CD4-positive, CD25-positive, alpha-beta regulatory T cell (primary cell): ENCODE measurements at regions not wholly inside any gene's neighbourhood (a gene's known extent, or its start where the extent isn't known, plus 50 kb on each side); places are given as distances from the start of the nearest gene placed in this dataset.

Source experiments
- ATAC-seq, 2 donors: fragments of 150-1000 bp; cut with Tn5 transposase; one replicate each; pipeline ENCODE4 v1.10.0; 2021; ENCODE audit warnings: low read depth in 2 of 2, moderate number of reproducible peaks in 2 of 2, moderate library complexity in 1 of 2
- DNase-seq, 3 donors: peaks; one replicate each; pipeline versions ENCODE4 v3.0.0 to v3.0.0-alpha.2; 2012 to 2022; ENCODE audit warnings: mixed read lengths in 1 of 3
- H3K27ac ChIP-seq: one replicate; pipeline ENCODE4 v1.7.0; 2013; ENCODE audit warnings: mild to moderate bottlenecking, low read length; ENCODE audit not compliant: insufficient read depth, poor library complexity, severe bottlenecking
- H3K27me3 ChIP-seq: one replicate; pipeline ENCODE4 v1.7.0; 2013; ENCODE audit warnings: low read length; ENCODE audit not compliant: control insufficient read depth, insufficient read depth
- H3K36me3 ChIP-seq: one replicate; pipeline ENCODE4 v1.7.0; 2013; ENCODE audit warnings: mild to moderate bottlenecking, low read length, moderate library complexity; ENCODE audit not compliant: control insufficient read depth, insufficient read depth
- H3K4me1 ChIP-seq: 2 replicates; pipeline ENCODE4 v1.7.0; 2013; ENCODE audit warnings: mild to moderate bottlenecking, low read length; ENCODE audit not compliant: insufficient read depth, control insufficient read depth, poor library complexity, severe bottlenecking
- H3K4me3 ChIP-seq: one replicate; pipeline ENCODE4 v1.7.0; 2013; ENCODE audit warnings: low read depth, mild to moderate bottlenecking, low read length, moderate library complexity
- H3K9me3 ChIP-seq, 2 experiments: 1 replicate in 1 of 2; 2 replicates in 1 of 2; pipeline ENCODE4 v1.7.0; 2013; ENCODE audit warnings: low read length in 2 of 2, mild to moderate bottlenecking in 1 of 2, moderate library complexity in 1 of 2; ENCODE audit not compliant: control insufficient read depth in 2 of 2
- H3K27ac Mint-ChIP-seq, 3 donors: one replicate each; pipeline ENCODE4 v1.8.0; 2020 to 2022; ENCODE audit warnings: mild to moderate bottlenecking in 3 of 3, mixed read lengths in 3 of 3, moderate library complexity in 2 of 3
- H3K27me3 Mint-ChIP-seq: one replicate; pipeline ENCODE4 v1.8.0; 2022; ENCODE audit warnings: mild to moderate bottlenecking, mixed read lengths
- H3K36me3 Mint-ChIP-seq: one replicate; pipeline ENCODE4 v1.8.0; 2020; ENCODE audit warnings: mixed read lengths
- H3K4me1 Mint-ChIP-seq, 4 donors: one replicate each; pipeline ENCODE4 v1.8.0; 2020 to 2022; ENCODE audit warnings: mixed read lengths in 4 of 4, mild to moderate bottlenecking in 1 of 4
- H3K4me3 Mint-ChIP-seq, 4 donors: one replicate each; pipeline ENCODE4 v1.8.0; 2020 to 2022; ENCODE audit warnings: mild to moderate bottlenecking in 4 of 4, mixed read lengths in 4 of 4, moderate library complexity in 3 of 4
- H3K9me3 Mint-ChIP-seq, 7 donors: one replicate each; pipeline ENCODE4 v1.8.0; 2020 to 2022; ENCODE audit warnings: mixed read lengths in 7 of 7, mild to moderate bottlenecking in 3 of 7, moderate library complexity in 2 of 7

GRCh38 chr9:79357616-79358015, 214.1 kb upstream of the TLE4 start:
- Mint-ChIP-seq H3K4me1 (no peaks in the 10 kb centered on the region), H3K4me3 (no peak overlapping the region), H3K27ac (no peak overlapping the region), H3K27me3 (no peaks in the 10 kb centered on the region), H3K36me3 (no peaks in the 10 kb centered on the region), H3K9me3 (peaks cover 0 to 5% (median 0%) of the 10 kb centered on the region in 7 donors)
- Histone ChIP-seq H3K9me3 (no peaks in the 10 kb centered on the region), H3K27me3 (no peaks in the 10 kb centered on the region), H3K4me3 (no peak overlapping the region), H3K27ac (no peak overlapping the region), H3K4me1 (no peaks in the 10 kb centered on the region), H3K36me3 (no peaks in the 10 kb centered on the region)
- DNase-seq = no peak
- no peak for ATAC-seq

DNA sequence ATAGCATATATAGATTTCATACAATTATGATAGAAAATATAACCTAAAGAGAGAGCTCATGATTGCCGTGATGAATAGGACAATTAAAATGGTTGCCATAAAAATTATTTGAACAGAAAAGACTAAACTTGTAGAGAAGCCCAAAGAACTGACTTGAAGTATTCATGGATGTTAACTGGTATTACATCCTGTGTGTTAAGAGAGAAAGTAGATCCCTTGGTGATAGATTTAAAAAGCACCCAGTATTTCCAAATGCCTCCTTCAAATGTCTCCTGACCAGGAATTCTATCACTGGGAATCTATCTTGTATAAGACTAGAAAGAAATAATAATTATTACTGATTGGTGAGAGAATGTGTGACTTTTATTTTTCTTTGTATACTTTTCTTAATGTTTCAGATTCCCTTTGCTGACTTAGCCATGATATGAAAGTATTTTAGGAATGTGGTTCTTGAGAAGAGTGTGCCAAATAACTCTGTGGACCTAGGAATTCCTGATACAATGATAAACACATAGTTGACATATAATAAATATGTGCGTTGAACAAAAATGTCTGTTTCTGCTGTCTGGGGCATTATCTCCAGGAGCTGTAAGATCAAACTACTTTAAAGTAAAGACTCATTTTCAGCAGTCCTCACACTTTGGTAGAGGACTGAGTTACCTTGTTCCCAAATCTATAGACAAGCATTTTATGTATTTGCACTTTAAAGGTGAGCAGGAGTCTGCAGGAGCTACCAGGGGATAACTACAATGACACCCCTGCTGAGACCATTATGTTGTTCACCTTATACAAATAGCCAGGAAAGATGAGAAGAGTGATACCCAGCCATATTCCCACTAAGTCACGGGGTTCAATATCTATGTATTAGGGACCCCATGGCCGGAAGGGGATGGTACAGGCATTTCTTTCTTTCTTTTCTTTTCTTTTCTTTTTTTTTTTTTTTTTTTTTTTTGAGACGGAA, 211.1 kb upstream of the TLE4 start:
- Mint-ChIP-seq H3K4me3 (no peak overlapping the region), H3K27ac (no peak overlapping the region), H3K36me3 (no peaks in the 10 kb centered on the region), H3K27me3 (no peaks in the 10 kb centered on the region), H3K9me3 (peaks cover 0 to 5% (median 0%) of the 10 kb centered on the region in 7 donors), H3K4me1 (no peaks in the 10 kb centered on the region)
- H3K4me3 ChIP-seq = no peak overlapping the region
- no peaks in the 10 kb centered on the region for H3K27me3 ChIP-seq
- no peaks in the 10 kb centered on the region for H3K4me1 ChIP-seq
- no peak overlapping the region for H3K27ac ChIP-seq
- H3K9me3 ChIP-seq = no peaks in the 10 kb centered on the region
- ATAC-seq (no peak), DNase-seq (no peak)
- no peaks in the 10 kb centered on the region for H3K36me3 ChIP-seq

DNA sequence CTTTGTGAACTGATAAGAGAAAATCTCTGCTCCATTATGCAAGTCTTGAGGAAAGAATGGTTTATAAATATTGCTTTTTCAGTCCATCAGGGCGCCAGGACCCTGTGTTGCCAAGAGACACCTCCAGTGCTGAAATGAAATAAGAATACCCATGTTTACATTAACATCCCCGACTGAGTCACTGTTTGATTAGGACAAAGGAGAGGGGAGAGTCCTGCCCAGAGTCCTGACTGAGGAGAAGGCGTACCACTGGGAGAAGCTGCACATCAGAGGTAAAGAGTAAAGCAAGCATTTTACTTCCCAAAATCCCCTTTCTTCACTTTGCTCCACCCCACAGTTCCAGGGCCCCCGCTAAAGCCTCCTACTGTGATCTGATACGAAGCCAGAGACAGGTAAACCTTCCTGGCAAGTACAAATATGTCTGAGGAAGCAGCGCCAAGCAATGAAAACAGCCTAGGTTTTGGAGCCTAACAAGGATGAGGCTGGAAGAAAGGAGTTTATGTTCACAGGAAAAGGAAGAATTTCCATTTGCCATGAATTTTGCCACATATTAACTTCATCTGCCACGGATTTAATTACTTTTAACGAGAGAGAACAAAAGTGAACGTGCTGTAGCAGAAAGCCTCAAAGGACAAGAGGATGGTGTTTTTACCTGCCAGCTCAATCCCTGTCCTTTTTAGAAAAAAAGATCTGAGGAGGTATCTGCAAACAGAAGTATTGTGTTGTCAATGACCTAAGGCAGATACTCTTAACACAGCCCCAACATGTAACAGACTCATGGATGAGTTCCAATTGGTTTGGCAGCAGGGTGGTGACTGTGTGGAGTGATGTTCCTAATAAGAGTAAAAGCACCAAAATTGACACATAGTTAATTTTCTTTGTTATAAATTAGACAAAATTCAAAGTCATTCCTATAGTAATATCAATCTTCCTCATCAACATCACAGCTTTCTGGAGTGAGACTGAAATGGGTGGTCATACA, 209.4 kb upstream of the TLE4 start:
- Histone ChIP-seq H3K27ac (no peak overlapping the region), H3K36me3 (no peaks in the 10 kb centered on the region), H3K4me3 (no peak overlapping the region), H3K4me1 (no peaks in the 10 kb centered on the region), H3K27me3 (no peaks in the 10 kb centered on the region), H3K9me3 (no peaks in the 10 kb centered on the region)
- no peak overlapping the region for H3K27ac Mint-ChIP-seq
- no peaks in the 10 kb centered on the region for H3K4me1 Mint-ChIP-seq
- no peak overlapping the region for H3K4me3 Mint-ChIP-seq
- no peaks in the 10 kb centered on the region for H3K27me3 Mint-ChIP-seq
- no peaks in the 10 kb centered on the region for H3K36me3 Mint-ChIP-seq
- DNase-seq (no peak), ATAC-seq (no peak)
- peaks cover 0 to 5% (median 0%) of the 10 kb centered on the region in 7 donors for H3K9me3 Mint-ChIP-seq

GRCh38 chr9:79369676-79370075, 202.1 kb upstream of the TLE4 start:
- no peaks in the 10 kb centered on the region for H3K36me3 Mint-ChIP-seq
- H3K4me1 ChIP-seq = no peaks in the 10 kb centered on the region
- no peak for DNase-seq
- ATAC-seq = no peak
- H3K4me3 Mint-ChIP-seq = no peak overlapping the region
- H3K27ac Mint-ChIP-seq = no peak overlapping the region
- H3K27me3 Mint-ChIP-seq = no peaks in the 10 kb centered on the region
- H3K27ac ChIP-seq = no peak overlapping the region
- no peaks in the 10 kb centered on the region for H3K36me3 ChIP-seq
- H3K27me3 ChIP-seq = peaks cover 4% of the 10 kb centered on the region
- peaks cover 0 to 4% (median 0%) of the 10 kb centered on the region in 7 donors for H3K9me3 Mint-ChIP-seq
- H3K9me3 ChIP-seq = no peaks in the 10 kb centered on the region
- no peaks in the 10 kb centered on the region for H3K4me1 Mint-ChIP-seq
- H3K4me3 ChIP-seq = no peak overlapping the region

- no peak overlapping the region for H3K4me3 ChIP-seq
- H3K27ac ChIP-seq = no peak overlapping the region
- no peaks in the 10 kb centered on the region for H3K27me3 Mint-ChIP-seq
- no peak overlapping the region for H3K4me3 Mint-ChIP-seq
- H3K27ac Mint-ChIP-seq = no peak overlapping the region
- H3K36me3 ChIP-seq = no peaks in the 10 kb centered on the region
- H3K36me3 Mint-ChIP-seq = no peaks in the 10 kb centered on the region
- no peak for ATAC-seq
- H3K9me3 Mint-ChIP-seq = peaks cover 0 to 4% (median 0%) of the 10 kb centered on the region in 7 donors
- no peaks in the 10 kb centered on the region for H3K4me1 ChIP-seq
- H3K27me3 ChIP-seq = peaks cover 4% of the 10 kb centered on the region
- no peak for DNase-seq
- no peaks in the 10 kb centered on the region for H3K4me1 Mint-ChIP-seq
- H3K9me3 ChIP-seq = no peaks in the 10 kb centered on the region
Measured at GRCh38 chr9:79371301-79371700, 200.5 kb upstream of the TLE4 start.

DNA sequence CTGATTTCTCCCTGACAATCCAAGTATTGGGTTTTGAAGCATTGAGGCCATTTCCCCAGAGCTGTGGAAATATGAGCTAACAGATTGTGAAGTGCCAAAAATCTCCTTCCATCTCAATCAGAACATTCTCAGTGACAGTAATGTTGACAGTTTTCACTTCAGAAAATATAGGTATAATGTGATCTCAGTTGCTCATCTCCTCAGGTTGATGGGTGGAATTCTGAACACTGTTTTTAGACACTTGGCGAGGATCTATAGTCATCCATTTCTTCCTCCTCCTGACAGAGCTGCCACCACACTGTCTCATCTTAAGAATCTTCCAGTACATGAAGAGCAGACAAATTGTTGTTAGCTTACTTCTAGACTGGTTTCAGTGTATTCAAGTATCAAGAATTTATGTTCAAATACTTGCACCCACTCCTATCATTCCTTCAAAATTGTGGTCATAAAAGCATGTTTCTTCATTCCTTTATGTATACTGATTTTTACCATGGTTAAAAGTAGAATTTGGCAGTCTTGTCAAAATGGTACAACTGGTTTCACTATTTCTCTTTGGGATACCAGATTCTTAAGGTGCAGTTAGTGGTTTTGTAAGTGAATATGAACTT, 199.7 kb upstream of the TLE4 start:
- H3K4me1 Mint-ChIP-seq = no peaks in the 10 kb centered on the region
- no peak overlapping the region for H3K27ac ChIP-seq
- H3K4me3 ChIP-seq = no peak overlapping the region
- peaks cover 0 to 4% (median 0%) of the 10 kb centered on the region in 7 donors for H3K9me3 Mint-ChIP-seq
- H3K27me3 ChIP-seq = peaks cover 4% of the 10 kb centered on the region
- H3K27me3 Mint-ChIP-seq = no peaks in the 10 kb centered on the region
- no peaks in the 10 kb centered on the region for H3K36me3 ChIP-seq
- DNase-seq (no peak), ATAC-seq (no peak)
- no peaks in the 10 kb centered on the region for H3K36me3 Mint-ChIP-seq
- no peaks in the 10 kb centered on the region for H3K9me3 ChIP-seq
- H3K4me3 Mint-ChIP-seq = no peak overlapping the region
- H3K4me1 ChIP-seq = no peaks in the 10 kb centered on the region
- no peak overlapping the region for H3K27ac Mint-ChIP-seq

GRCh38 chr9:79377339-79377855, 194.4 kb upstream of the TLE4 start:
- H3K4me3 ChIP-seq = no peak overlapping the region
- no peaks in the 10 kb centered on the region for H3K4me1 Mint-ChIP-seq
- H3K27me3 Mint-ChIP-seq = peaks cover 7% of the 10 kb centered on the region
- DNase-seq (no peak), ATAC-seq (no peak)
- no peak overlapping the region for H3K27ac Mint-ChIP-seq
- H3K36me3 ChIP-seq = no peaks in the 10 kb centered on the region
- no peaks in the 10 kb centered on the region for H3K9me3 ChIP-seq
- no peaks in the 10 kb centered on the region for H3K36me3 Mint-ChIP-seq
- H3K4me3 Mint-ChIP-seq = no peak overlapping the region
- H3K4me1 ChIP-seq = no peaks in the 10 kb centered on the region
- no peak overlapping the region for H3K27ac ChIP-seq
- peaks cover 0 to 4% (median 1%) of the 10 kb centered on the region in 7 donors for H3K9me3 Mint-ChIP-seq
- peaks cover 2% of the 10 kb centered on the region for H3K27me3 ChIP-seq
